HUES6 (cell line): ENCODE measurements at regions not wholly inside any gene's neighbourhood (a gene's known extent, or its start where the extent isn't known, plus 50 kb on each side); places are given as distances from the start of the nearest gene placed in this dataset.
"Not testable (repeated sequence)": the region's sequence is repeated elsewhere in the genome, so short reads cannot be mapped to it uniquely, and the experiment has no call there.

Source experiments
- H3K27ac ChIP-seq: 2 replicates; pipeline ENCODE4 v1.7.0; 2013; ENCODE audit warnings: low read depth, mild to moderate bottlenecking, low read length, inconsistent platforms
- H3K27me3 ChIP-seq: 2 replicates; pipeline ENCODE4 v1.6.1; 2013; ENCODE audit warnings: low read length; ENCODE audit not compliant: control insufficient read depth, insufficient read depth
- H3K36me3 ChIP-seq: 2 replicates; pipeline ENCODE4 v1.6.1; 2013; ENCODE audit warnings: low read length; ENCODE audit not compliant: control insufficient read depth, insufficient read depth
- H3K4me1 ChIP-seq: 2 replicates; pipeline ENCODE4 v1.6.1; 2013; ENCODE audit warnings: low read length; ENCODE audit not compliant: control insufficient read depth, insufficient read depth
- H3K4me3 ChIP-seq: 2 replicates; pipeline ENCODE4 v1.5.1; 2013; ENCODE audit warnings: low read depth, low read length
- H3K9ac ChIP-seq: one replicate; pipeline ENCODE4 v1.6.1; 2013; ENCODE audit warnings: mild to moderate bottlenecking, low read length
- H3K9me3 ChIP-seq: 2 replicates; pipeline ENCODE4 v1.6.1; 2013; ENCODE audit warnings: low read depth, low read length; ENCODE audit not compliant: control insufficient read depth, insufficient read depth

GRCh38 chr6:137808836-137809315, 58.2 kb upstream of the TNFAIP3 start:
- Histone ChIP-seq H3K36me3 (no peaks in the 10 kb centered on the region), H3K9ac (no peak overlapping the region), H3K27ac (no peak overlapping the region), H3K4me1 (peaks cover 20% of the 10 kb centered on the region), H3K4me3 (no peak overlapping the region), H3K27me3 (no peaks in the 10 kb centered on the region), H3K9me3 (no peaks in the 10 kb centered on the region)

- not testable (repeated sequence) for H3K9me3 ChIP-seq, H3K9ac ChIP-seq, H3K36me3 ChIP-seq, H3K27ac ChIP-seq, H3K27me3 ChIP-seq, H3K4me3 ChIP-seq
- peaks cover 19% of the 10 kb centered on the region for H3K4me1 ChIP-seq
Observed at GRCh38 chr6:137809895-137810553, 57.0 kb upstream of the TNFAIP3 start.

- H3K27ac ChIP-seq, result no peak overlapping the region
Observed at GRCh38 chr6:137810554-137811120, 56.4 kb upstream of the TNFAIP3 start.

GRCh38 chr6:137811121-137811915, 55.7 kb upstream of the TNFAIP3 start:
- H3K9me3 ChIP-seq, result no peaks in the 10 kb centered on the region
- no peak overlapping the region for H3K9ac ChIP-seq
- no peaks in the 10 kb centered on the region for H3K36me3 ChIP-seq
- no peak overlapping the region for H3K27ac ChIP-seq
- peaks cover 12% of the 10 kb centered on the region; the same call in 1 of the 2 replicates for H3K4me1 ChIP-seq
- H3K4me3 ChIP-seq, result no peak overlapping the region
- no peaks in the 10 kb centered on the region for H3K27me3 ChIP-seq

More at GRCh38 chr6:137810554-137811120, 56.4 kb upstream of the TNFAIP3 start:
- no peak overlapping the region for H3K4me3 ChIP-seq
- H3K4me1 ChIP-seq, result peaks cover 13% of the 10 kb centered on the region; the same call in 1 of the 2 replicates
- H3K36me3 ChIP-seq, result no peaks in the 10 kb centered on the region
- H3K9me3 ChIP-seq, result no peaks in the 10 kb centered on the region
- H3K9ac ChIP-seq, result no peak overlapping the region
- H3K27me3 ChIP-seq, result no peaks in the 10 kb centered on the region

- H3K9ac ChIP-seq, result no peak overlapping the region
- H3K9me3 ChIP-seq, result no peaks in the 10 kb centered on the region
- peaks cover 12% of the 10 kb centered on the region; the same call in 1 of the 2 replicates for H3K4me1 ChIP-seq
- H3K27me3 ChIP-seq, result no peaks in the 10 kb centered on the region
- H3K27ac ChIP-seq, result no peak overlapping the region
- H3K4me3 ChIP-seq, result no peak overlapping the region
- H3K36me3 ChIP-seq, result no peaks in the 10 kb centered on the region
Observed at GRCh38 chr6:137811916-137812553, 55.0 kb upstream of the TNFAIP3 start.

GRCh38 chr6:137813308-137813970, 53.6 kb upstream of the TNFAIP3 start:
- Histone ChIP-seq H3K4me3 (no peak overlapping the region), H3K4me1 (peaks cover 12% of the 10 kb centered on the region; the same call in 1 of the 2 replicates), H3K27me3 (no peaks in the 10 kb centered on the region), H3K9me3 (no peaks in the 10 kb centered on the region), H3K9ac (no peak overlapping the region), H3K36me3 (no peaks in the 10 kb centered on the region), H3K27ac (no peak overlapping the region)

GRCh38 chr6:137814030-137814429, 53.0 kb upstream of the TNFAIP3 start:
- not testable (repeated sequence) for H3K27me3 ChIP-seq, H3K4me1 ChIP-seq, H3K27ac ChIP-seq, H3K9ac ChIP-seq, H3K4me3 ChIP-seq, H3K36me3 ChIP-seq, H3K9me3 ChIP-seq

GRCh38 chr6:137815692-137816091, 51.4 kb upstream of the TNFAIP3 start:
- no peak overlapping the region for H3K4me3 ChIP-seq
- H3K36me3 ChIP-seq, result no peaks in the 10 kb centered on the region
- no peaks in the 10 kb centered on the region for H3K27me3 ChIP-seq
- peaks cover 5% of the 10 kb centered on the region; the same call in 1 of the 2 replicates for H3K4me1 ChIP-seq
- no peak overlapping the region for H3K27ac ChIP-seq
- H3K9ac ChIP-seq, result no peak overlapping the region
- H3K9me3 ChIP-seq, result no peaks in the 10 kb centered on the region

GRCh38 chr6:137816133-137816579, 50.9 kb upstream of the TNFAIP3 start:
- no peaks in the 10 kb centered on the region for H3K9me3 ChIP-seq
- no peaks in the 10 kb centered on the region for H3K27me3 ChIP-seq
- no peak overlapping the region for H3K4me3 ChIP-seq
- H3K27ac ChIP-seq, result no peak overlapping the region
- H3K9ac ChIP-seq, result no peak overlapping the region
- no peaks in the 10 kb centered on the region for H3K36me3 ChIP-seq
- peaks cover 5% of the 10 kb centered on the region; the same call in 1 of the 2 replicates for H3K4me1 ChIP-seq
